GM23248 (cell line): ENCODE measurements at regions not wholly inside any gene's neighbourhood (a gene's known extent, or its start where the extent isn't known, plus 50 kb on each side); places are given as distances from the start of the nearest gene placed in this dataset.

Source experiments
- DNase-seq: peaks from one replicate; pipeline ENCODE4 v3.0.0-alpha.2; 2015
- H2AFZ ChIP-seq: fragments of 200-600 bp; sonication (generic); 2 replicates; pipeline ENCODE4 v1.6.1; 2016; ENCODE audit warnings: antibody characterized with exemption
- H3F3A ChIP-seq: fragments of 200-600 bp; sonication (generic); 2 replicates; pipeline ENCODE4 v1.6.1; 2016; ENCODE audit warnings: mild to moderate bottlenecking, antibody characterized with exemption, mixed run types; ENCODE audit not compliant: insufficient read depth
- H3K27ac ChIP-seq: fragments of 200-600 bp; sonication (generic); 2 replicates; pipeline ENCODE4 v1.5.1; 2016; ENCODE audit warnings: mild to moderate bottlenecking
- H3K27me3 ChIP-seq: fragments of 200-600 bp; sonication (generic); replicated peaks from 2 replicates; pipeline ENCODE4 v1.6.1; 2016; ENCODE audit warnings: mild to moderate bottlenecking; ENCODE audit not compliant: insufficient read depth
- H3K36me3 ChIP-seq: fragments of 200-600 bp; sonication (generic); 2 replicates; pipeline ENCODE4 v1.6.1; 2016; ENCODE audit warnings: low read depth, mild to moderate bottlenecking
- H3K4me1 ChIP-seq: fragments of 200-600 bp; sonication (generic); 2 replicates; pipeline ENCODE4 v1.6.1; 2016; ENCODE audit warnings: mild to moderate bottlenecking; ENCODE audit not compliant: insufficient read depth
- H3K4me2 ChIP-seq: fragments of 200-600 bp; sonication (generic); one replicate; pipeline ENCODE4 v1.6.1; 2016; ENCODE audit warnings: mild to moderate bottlenecking; ENCODE audit not compliant: unreplicated experiment
- H3K4me3 ChIP-seq: fragments of 200-600 bp; sonication (generic); 2 replicates; pipeline ENCODE4 v1.5.1; 2016; ENCODE audit warnings: mild to moderate bottlenecking
- H3K79me2 ChIP-seq: fragments of 200-600 bp; sonication (generic); 2 replicates; pipeline ENCODE4 v1.6.1; 2016; ENCODE audit warnings: mild to moderate bottlenecking; ENCODE audit not compliant: insufficient read depth
- H3K9ac ChIP-seq: fragments of 200-600 bp; sonication (generic); 2 replicates; pipeline ENCODE4 v1.6.1; 2016; ENCODE audit warnings: mild to moderate bottlenecking
- H3K9me2 ChIP-seq: fragments of 200-600 bp; sonication (generic); 2 replicates; pipeline ENCODE4 v1.6.1; 2016; ENCODE audit warnings: mixed run types, mild to moderate bottlenecking, moderate library complexity; ENCODE audit not compliant: insufficient read depth
- H3K9me3 ChIP-seq: fragments of 200-600 bp; sonication (generic); one replicate; pipeline ENCODE4 v1.6.1; 2017; ENCODE audit warnings: low read depth
- H4K20me1 ChIP-seq: fragments of 200-600 bp; sonication (generic); 2 replicates; pipeline ENCODE4 v1.6.0; 2016; ENCODE audit not compliant: insufficient read depth
- EZH2 ChIP-seq: fragments of 200-600 bp; sonication (generic); IDR thresholded peaks from 2 replicates; pipeline ENCODE4 v1.6.1; 2018; ENCODE audit warnings: antibody characterized with exemption, mild to moderate bottlenecking; ENCODE audit not compliant: insufficient read depth, poor library complexity, severe bottlenecking
- EZH2phosphoT487 ChIP-seq: fragments of 200-600 bp; sonication (generic); IDR thresholded peaks from 2 replicates; pipeline ENCODE4 v1.6.1; 2018; ENCODE audit warnings: antibody characterized with exemption, moderate library complexity, mild to moderate bottlenecking, low read depth; ENCODE audit not compliant: insufficient read depth
- WGBS, 2 experiments: methylation state at CpG; one replicate each; pipeline ENCODE4 v1.1.6; 2015 to 2017; ENCODE audit warnings: low lambda C conversion rate in 2 of 2, low coverage in 1 of 2; ENCODE audit errors: missing lambda C conversion rate in 2 of 2; 5-methylcytosine and 5-hydroxymethylcytosine counted together
- in situ Hi-C: fragments of 300-500 bp; cut with MboI; formaldehyde crosslinking; loops from 2 replicates; pipeline ENCODE4 v1.15.0; 2020

GRCh38 chr1:14141656-14142055, 441.7 kb downstream of the PRDM2 start:
- Histone ChIP-seq H3K36me3 (no peaks in the 10 kb centered on the region), H3K9ac (no peak overlapping the region), H3K9me2 (no peaks in the 10 kb centered on the region), H4K20me1 (no peaks in the 10 kb centered on the region), H2AFZ (no peak overlapping the region), H3K27ac (no peak overlapping the region), H3F3A (no peaks in the 10 kb centered on the region), H3K27me3 (peaks cover 7% of the 10 kb centered on the region), H3K79me2 (no peaks in the 10 kb centered on the region), H3K9me3 (no peaks in the 10 kb centered on the region), H3K4me1 (no peaks in the 10 kb centered on the region), H3K4me2 (no peak overlapping the region), H3K4me3 (no peak overlapping the region)
- in situ Hi-C loops = no loop called here
- TF ChIP-seq EZH2phosphoT487 (no peak), EZH2 (no peak)
- no peak for DNase-seq
- WGBS, 2 experiments = 72% methylated on average over 6 of the region's 6 CpGs

GRCh38 chr1:14142397-14143100, 442.6 kb downstream of the PRDM2 start:
- H3K4me3 ChIP-seq = no peak overlapping the region
- no peaks in the 10 kb centered on the region for H3K9me3 ChIP-seq
- no peaks in the 10 kb centered on the region for H3K4me1 ChIP-seq
- H3K9ac ChIP-seq = no peak overlapping the region
- H3K4me2 ChIP-seq = no peak overlapping the region
- no peaks in the 10 kb centered on the region for H3K79me2 ChIP-seq
- no peaks in the 10 kb centered on the region for H3K9me2 ChIP-seq
- WGBS, 2 experiments = 64 to 77% methylated on average over 11 of the region's 11 CpGs
- no peak overlapping the region for H3K27ac ChIP-seq
- no peak overlapping the region for H2AFZ ChIP-seq
- no peak for TF ChIP-seq EZH2
- TF ChIP-seq EZH2phosphoT487 = no peak
- H4K20me1 ChIP-seq = no peaks in the 10 kb centered on the region
- peaks cover 7% of the 10 kb centered on the region for H3K27me3 ChIP-seq
- H3F3A ChIP-seq = no peaks in the 10 kb centered on the region
- H3K36me3 ChIP-seq = no peaks in the 10 kb centered on the region
- in situ Hi-C loops = no loop called here
- no peak for DNase-seq

- no peak overlapping the region for H3K4me3 ChIP-seq
- H3K9me3 ChIP-seq = no peaks in the 10 kb centered on the region
- in situ Hi-C loops = no loop called here
- no peaks in the 10 kb centered on the region for H3K9me2 ChIP-seq
- H2AFZ ChIP-seq = no peak overlapping the region
- no peaks in the 10 kb centered on the region for H4K20me1 ChIP-seq
- H3K4me1 ChIP-seq = no peaks in the 10 kb centered on the region
- no peak overlapping the region for H3K4me2 ChIP-seq
- H3K36me3 ChIP-seq = no peaks in the 10 kb centered on the region
- H3K9ac ChIP-seq = no peak overlapping the region
- H3K79me2 ChIP-seq = no peaks in the 10 kb centered on the region
- H3K27me3 ChIP-seq = peaks cover 3% of the 10 kb centered on the region
- 58 to 63% methylated on average over 5 of the region's 5 CpGs for WGBS, 2 experiments
- TF ChIP-seq EZH2phosphoT487 = no peak
- no peak for TF ChIP-seq EZH2
- no peaks in the 10 kb centered on the region for H3F3A ChIP-seq
- no peak overlapping the region for H3K27ac ChIP-seq
- no peak for DNase-seq
These were observed 443.8 kb downstream of the PRDM2 start for GRCh38 chr1:14143777-14144176.

- Histone ChIP-seq H4K20me1 (no peaks in the 10 kb centered on the region), H3K9me3 (no peaks in the 10 kb centered on the region), H3K4me2 (no peak overlapping the region), H3K79me2 (no peaks in the 10 kb centered on the region), H3K9ac (no peak overlapping the region), H3K27ac (no peak overlapping the region), H3K4me1 (no peaks in the 10 kb centered on the region), H2AFZ (no peak overlapping the region), H3K27me3 (no peaks in the 10 kb centered on the region), H3F3A (no peaks in the 10 kb centered on the region), H3K9me2 (no peaks in the 10 kb centered on the region), H3K36me3 (no peaks in the 10 kb centered on the region), H3K4me3 (no peak overlapping the region)
- no peak for TF ChIP-seq EZH2phosphoT487
- no peak for TF ChIP-seq EZH2
- in situ Hi-C loops = no loop called here
- DNase-seq = no peak
- 54 to 75% methylated on average over 2 of the region's 2 CpGs for WGBS, 2 experiments
These were observed 448.5 kb downstream of the PRDM2 start for GRCh38 chr1:14148526-14148925.
